GM18498 (cell line): ENCODE measurements at regions not wholly inside any gene's neighbourhood (a gene's known extent, or its start where the extent isn't known, plus 50 kb on each side); places are given as distances from the start of the nearest gene placed in this dataset.

Experiments used
- ATAC-seq: cut with Tn5 transposase; IDR thresholded peaks from one replicate; pipeline ENCODE4 v1.9.1; 2021; ENCODE audit warnings: mild to moderate bottlenecking, moderate library complexity; ENCODE audit not compliant: unreplicated experiment

- no peak for ATAC-seq
Measured at GRCh38 chr20:18992418-18992817, 178.8 kb downstream of the SCP2D1 start.

- no peak for ATAC-seq
Measured at GRCh38 chr20:18995455-18995854, 181.9 kb downstream of the SCP2D1 start.

GRCh38 chr20:18999086-18999485 is 185.5 kb downstream of the SCP2D1 start:
- ATAC-seq = no peak

- ATAC-seq = no peak
Measured at GRCh38 chr20:19000078-19000477, 186.5 kb downstream of the SCP2D1 start.

GRCh38 chr20:19001177-19001576 is 187.6 kb downstream of the SCP2D1 start:
- no peak for ATAC-seq

GRCh38 chr20:19003366-19004336 is 190.1 kb downstream of the SCP2D1 start:
- ATAC-seq = no peak

- no peak for ATAC-seq
Measured at GRCh38 chr20:19004975-19005374, 191.4 kb downstream of the SCP2D1 start.

GRCh38 chr20:19008497-19008896 is 194.9 kb downstream of the SCP2D1 start:
- ATAC-seq = no peak

- ATAC-seq = no peak
Measured at GRCh38 chr20:19009081-19009688, 195.6 kb downstream of the SCP2D1 start.

- ATAC-seq = no peak
Measured at GRCh38 chr20:19012676-19013075, 199.1 kb downstream of the SCP2D1 start.

GRCh38 chr20:19013907-19014306 is 198.5 kb upstream of the SLC24A3 start:
- ATAC-seq = no peak

GRCh38 chr20:19015351-19016139 is 196.9 kb upstream of the SLC24A3 start:
- no peak for ATAC-seq

- no peak for ATAC-seq
Measured at GRCh38 chr20:19016140-19016497, 196.3 kb upstream of the SLC24A3 start.

GRCh38 chr20:19017104-19017690 is 195.2 kb upstream of the SLC24A3 start:
- no peak for ATAC-seq

GRCh38 chr20:19018881-19019280 is 193.6 kb upstream of the SLC24A3 start:
- no peak for ATAC-seq

- ATAC-seq = no peak
Measured at GRCh38 chr20:19019734-19020364, 192.6 kb upstream of the SLC24A3 start.

- no peak for ATAC-seq
Measured at GRCh38 chr20:19021406-19022117, 190.9 kb upstream of the SLC24A3 start.

- ATAC-seq = no peak
Measured at GRCh38 chr20:19022118-19022575, 190.3 kb upstream of the SLC24A3 start.

GRCh38 chr20:19022791-19023448 is 189.5 kb upstream of the SLC24A3 start:
- ATAC-seq = no peak
